ENCODE measurements at regions not wholly inside any gene's neighbourhood (a gene's known extent, or its start where the extent isn't known, plus 50 kb on each side); places are given as distances from the start of the nearest gene placed in this dataset.

DNA sequence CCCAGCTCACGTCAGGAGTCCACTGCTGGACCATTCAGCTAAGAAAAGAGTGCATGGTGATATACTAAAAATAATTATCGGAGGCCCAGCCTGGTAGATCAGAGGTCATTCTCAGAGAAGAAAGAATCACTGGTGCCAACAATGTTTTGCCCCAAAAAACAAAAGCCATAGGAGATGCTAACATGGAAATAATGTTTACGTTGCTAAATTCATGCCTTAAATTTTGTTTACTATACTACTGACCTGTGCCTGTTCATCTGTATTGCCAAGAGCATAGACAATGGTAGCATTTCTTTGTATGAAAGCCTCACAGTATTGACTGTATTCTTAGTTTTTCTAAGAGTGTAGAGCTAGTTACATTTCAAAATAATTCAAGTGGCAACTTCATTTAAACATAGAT is 138.1 kb upstream of the GPR149 start:
- Histone ChIP-seq H3K36me3 (no peaks in the 10 kb centered on the region), H3K9me3 (no peaks in the 10 kb centered on the region), H3K27ac (no peak overlapping the region), H3K4me3 (no peak overlapping the region), H3K4me1 (no peaks in the 10 kb centered on the region), H3K27me3 (no peaks in the 10 kb centered on the region)
- ATAC-seq (no peak), DNase-seq (no peak)
- intact Hi-C loops (cut with DNase I), result no loop called here
- TF ChIP-seq, protein P1, sequence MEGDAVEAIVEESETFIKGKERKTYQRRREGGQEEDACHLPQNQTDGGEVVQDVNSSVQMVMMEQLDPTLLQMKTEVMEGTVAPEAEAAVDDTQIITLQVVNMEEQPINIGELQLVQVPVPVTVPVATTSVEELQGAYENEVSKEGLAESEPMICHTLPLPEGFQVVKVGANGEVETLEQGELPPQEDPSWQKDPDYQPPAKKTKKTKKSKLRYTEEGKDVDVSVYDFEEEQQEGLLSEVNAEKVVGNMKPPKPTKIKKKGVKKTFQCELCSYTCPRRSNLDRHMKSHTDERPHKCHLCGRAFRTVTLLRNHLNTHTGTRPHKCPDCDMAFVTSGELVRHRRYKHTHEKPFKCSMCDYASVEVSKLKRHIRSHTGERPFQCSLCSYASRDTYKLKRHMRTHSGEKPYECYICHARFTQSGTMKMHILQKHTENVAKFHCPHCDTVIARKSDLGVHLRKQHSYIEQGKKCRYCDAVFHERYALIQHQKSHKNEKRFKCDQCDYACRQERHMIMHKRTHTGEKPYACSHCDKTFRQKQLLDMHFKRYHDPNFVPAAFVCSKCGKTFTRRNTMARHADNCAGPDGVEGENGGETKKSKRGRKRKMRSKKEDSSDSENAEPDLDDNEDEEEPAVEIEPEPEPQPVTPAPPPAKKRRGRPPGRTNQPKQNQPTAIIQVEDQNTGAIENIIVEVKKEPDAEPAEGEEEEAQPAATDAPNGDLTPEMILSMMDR (IDR thresholded peaks at IDR 0.05), result no peak

- intact Hi-C loops (cut with DNase I), result no loop called here
- DNase-seq (no peak), ATAC-seq (no peak)
- Histone ChIP-seq H3K27me3 (no peaks in the 10 kb centered on the region), H3K27ac (no peak overlapping the region), H3K4me1 (no peaks in the 10 kb centered on the region), H3K9me3 (no peaks in the 10 kb centered on the region), H3K4me3 (no peak overlapping the region), H3K36me3 (no peaks in the 10 kb centered on the region)
- TF ChIP-seq, protein P1 (IDR thresholded peaks at IDR 0.05), result no peak
Measured at GRCh38 chr3:154559623-154560022, 129.6 kb upstream of the GPR149 start.

DNA sequence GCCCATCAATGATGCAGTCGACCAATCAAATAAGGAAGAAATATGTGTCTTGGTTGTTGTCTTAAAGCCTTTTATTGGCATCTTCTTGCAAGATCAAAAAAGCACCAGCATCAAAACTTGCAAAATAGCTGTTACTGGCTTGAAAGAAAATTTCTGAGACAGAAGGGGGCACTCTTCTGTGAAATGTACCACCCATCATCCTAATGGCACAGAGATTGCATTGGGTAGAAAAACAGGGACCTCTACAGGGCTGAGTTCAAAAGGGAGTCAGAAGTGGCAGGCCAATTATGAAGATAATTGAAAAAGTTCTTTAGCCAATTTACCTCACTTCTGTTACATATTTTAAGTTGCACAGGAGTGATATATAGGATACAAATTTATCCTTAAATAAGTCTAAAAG is 122.3 kb upstream of the GPR149 start:
- Histone ChIP-seq H3K36me3 (no peaks in the 10 kb centered on the region), H3K4me1 (no peaks in the 10 kb centered on the region), H3K27ac (no peak overlapping the region), H3K9me3 (no peaks in the 10 kb centered on the region), H3K27me3 (no peaks in the 10 kb centered on the region), H3K4me3 (no peak overlapping the region)
- intact Hi-C loops (cut with DNase I), result no loop called here
- no peak for ATAC-seq
- DNase-seq, result no peak
- TF ChIP-seq, protein P1 (IDR thresholded peaks at IDR 0.05), result no peak

- H3K9me3 ChIP-seq, result no peaks in the 10 kb centered on the region
- no peaks in the 10 kb centered on the region for H3K36me3 ChIP-seq
- H3K4me1 ChIP-seq, result no peaks in the 10 kb centered on the region
- H3K4me3 ChIP-seq, result no peak overlapping the region
- DNase-seq, result no peak
- TF ChIP-seq, protein P1 (IDR thresholded peaks at IDR 0.05), result no peak
- no peak overlapping the region for H3K27ac ChIP-seq
- no peaks in the 10 kb centered on the region for H3K27me3 ChIP-seq
- ATAC-seq, result no peak
- intact Hi-C loops (cut with DNase I), result no loop called here
Measured at GRCh38 chr3:154549391-154549790, 119.4 kb upstream of the GPR149 start.

- intact Hi-C loops (cut with DNase I), result no loop called here
- ATAC-seq, result no peak
- H3K4me3 ChIP-seq, result no peak overlapping the region
- H3K4me1 ChIP-seq, result no peaks in the 10 kb centered on the region
- no peak overlapping the region for H3K27ac ChIP-seq
- TF ChIP-seq, protein P1 (IDR thresholded peaks at IDR 0.05), result no peak
- no peaks in the 10 kb centered on the region for H3K36me3 ChIP-seq
- DNase-seq, result no peak
- no peaks in the 10 kb centered on the region for H3K9me3 ChIP-seq
- no peaks in the 10 kb centered on the region for H3K27me3 ChIP-seq
Measured at GRCh38 chr3:154548341-154548740, 118.4 kb upstream of the GPR149 start.
